Spinal cord (tissue), 9 donors: ENCODE measurements at regions not wholly inside any gene's neighbourhood (a gene's known extent, or its start where the extent isn't known, plus 50 kb on each side); places are given as distances from the start of the nearest gene placed in this dataset.
"Not testable (repeated sequence)": the region's sequence is repeated elsewhere in the genome, so short reads cannot be mapped to it uniquely, and the experiment has no call there.

Experiments used
- DNase-seq, 6 donors: peaks; one replicate each; pipeline versions ENCODE4 v3.0.0 to v3.0.0-alpha.2; 2013 to 2015; ENCODE audit warnings: low spot score in 6 of 6, low read depth in 4 of 6
- H3K27ac ChIP-seq: one replicate; pipeline ENCODE4 v1.5.1; 2013; ENCODE audit warnings: low read depth, low read length, control low read depth
- H3K27me3 ChIP-seq: one replicate; pipeline ENCODE4 v1.6.1; 2013; ENCODE audit warnings: low read length; ENCODE audit not compliant: control insufficient read depth, insufficient read depth
- H3K36me3 ChIP-seq: one replicate; pipeline ENCODE4 v1.6.1; 2013; ENCODE audit warnings: low read length; ENCODE audit not compliant: control insufficient read depth, insufficient read depth
- H3K4me1 ChIP-seq: one replicate; pipeline ENCODE4 v1.6.1; 2013; ENCODE audit warnings: low read length; ENCODE audit not compliant: control insufficient read depth, insufficient read depth
- H3K4me3 ChIP-seq: one replicate; pipeline ENCODE4 v1.5.1; 2013; ENCODE audit warnings: low read depth, low read length, control low read depth
- H3K9me3 ChIP-seq: one replicate; pipeline ENCODE4 v1.6.1; 2013; ENCODE audit warnings: low read length; ENCODE audit not compliant: control insufficient read depth, insufficient read depth
- WGBS: methylation state at CpG from one replicate; pipeline ENCODE4 v1.1.5; 2013; ENCODE audit warnings: missing lambda C conversion rate; ENCODE audit not compliant: insufficient coverage; 5-methylcytosine and 5-hydroxymethylcytosine counted together
- donor health status: healthy.

DNA sequence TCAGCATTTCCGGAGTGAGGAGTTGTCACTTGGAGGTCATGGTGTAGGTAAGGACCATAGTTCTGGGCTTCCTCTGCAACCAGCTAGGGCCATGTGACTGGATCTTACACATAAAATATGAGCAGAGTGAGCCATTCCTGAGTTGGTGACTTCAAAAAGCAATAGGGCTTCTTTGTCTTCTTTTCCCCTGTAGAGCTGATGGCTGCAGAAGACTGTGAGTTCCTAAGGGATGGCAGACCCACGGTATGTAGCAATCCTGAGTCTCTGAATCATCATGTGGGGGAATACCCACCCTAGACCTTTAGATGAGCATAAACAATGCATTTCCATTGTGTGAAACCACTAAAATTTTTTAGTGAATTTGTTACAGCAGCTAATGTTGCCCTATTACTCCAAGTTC, 151.1 kb upstream of the TBX3 start:
- Histone ChIP-seq H3K9me3 (peaks cover 3% of the 10 kb centered on the region), H3K27ac (no peak overlapping the region), H3K27me3 (no peaks in the 10 kb centered on the region), H3K36me3 (no peaks in the 10 kb centered on the region), H3K4me3 (no peak overlapping the region), H3K4me1 (no peaks in the 10 kb centered on the region)
- 100% methylated on average over 1 of the region's 2 CpGs for WGBS
- no peak for DNase-seq

DNA sequence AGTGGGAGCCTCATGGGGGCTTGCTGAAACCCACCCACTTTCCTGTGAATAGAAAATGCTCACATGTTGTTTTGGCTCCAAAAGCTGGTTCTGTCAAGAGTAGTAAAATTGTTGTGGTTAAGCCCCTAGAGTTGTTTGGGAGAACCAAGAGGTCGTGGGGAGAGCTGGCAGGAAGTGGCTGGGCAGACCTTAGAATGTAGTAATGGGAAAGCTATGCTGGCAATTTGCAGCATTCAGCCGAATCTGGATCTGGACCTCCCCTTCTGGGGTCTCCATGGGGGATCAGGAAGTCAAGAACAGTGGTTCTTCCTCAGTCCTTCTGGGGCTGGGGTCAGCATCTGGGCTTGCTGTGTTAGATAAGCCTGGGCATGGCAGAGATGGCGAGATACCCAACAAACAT, 150.6 kb upstream of the TBX3 start:
- Histone ChIP-seq H3K27ac (no peak overlapping the region), H3K27me3 (no peaks in the 10 kb centered on the region), H3K4me3 (no peak overlapping the region), H3K36me3 (no peaks in the 10 kb centered on the region), H3K4me1 (no peaks in the 10 kb centered on the region), H3K9me3 (peaks cover 3% of the 10 kb centered on the region)
- no peak for DNase-seq
- WGBS, result 54% methylated on average over 3 of the region's 3 CpGs

DNA sequence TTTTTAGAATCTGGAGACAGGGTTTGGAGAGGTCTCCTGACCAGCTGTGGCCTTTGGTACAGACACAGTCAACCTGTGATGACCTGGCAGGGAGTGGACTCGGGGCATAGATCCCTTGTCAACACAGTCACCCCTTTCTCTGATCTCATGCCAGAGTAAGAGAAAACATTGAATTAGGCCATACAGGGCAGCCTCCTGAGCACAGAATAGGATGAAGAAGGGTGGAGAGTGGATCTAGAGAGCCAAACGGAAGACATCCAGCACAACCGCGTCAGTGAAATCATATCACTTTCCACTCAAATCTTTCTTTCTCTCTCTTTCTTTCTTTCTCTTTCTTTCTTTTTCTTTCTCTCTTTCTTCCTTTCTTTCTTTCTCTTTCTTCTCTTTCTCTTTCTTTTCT, 145.9 kb upstream of the TBX3 start:
- H3K4me1 ChIP-seq, result no peaks in the 10 kb centered on the region
- no peak for DNase-seq
- H3K36me3 ChIP-seq, result no peaks in the 10 kb centered on the region
- no peaks in the 10 kb centered on the region for H3K9me3 ChIP-seq
- 93% methylated on average over 3 of the region's 4 CpGs for WGBS
- no peaks in the 10 kb centered on the region for H3K27me3 ChIP-seq
- no peak overlapping the region for H3K27ac ChIP-seq
- H3K4me3 ChIP-seq, result no peak overlapping the region

DNA sequence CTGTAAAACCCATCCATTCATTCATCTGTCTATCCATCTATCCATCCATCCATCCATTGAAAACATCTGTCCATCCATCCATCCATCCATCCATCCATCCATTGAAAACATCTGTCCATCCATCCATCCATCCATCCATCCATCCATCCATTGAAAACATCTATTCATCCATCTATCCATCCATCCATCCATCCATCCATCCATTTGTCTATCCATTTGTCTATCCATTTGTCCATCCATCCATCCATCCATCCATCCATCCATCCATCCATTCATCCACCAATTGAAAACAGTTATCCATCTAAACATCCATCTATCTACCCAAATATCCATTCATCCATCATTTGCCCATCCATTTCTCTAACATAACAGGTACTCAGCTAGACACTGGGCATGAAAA, 145.3 kb upstream of the TBX3 start:
- DNase-seq, H3K9me3 ChIP-seq, H3K27ac ChIP-seq, H3K36me3 ChIP-seq, H3K4me1 ChIP-seq, H3K27me3 ChIP-seq, H3K4me3 ChIP-seq: not testable (repeated sequence)

DNA sequence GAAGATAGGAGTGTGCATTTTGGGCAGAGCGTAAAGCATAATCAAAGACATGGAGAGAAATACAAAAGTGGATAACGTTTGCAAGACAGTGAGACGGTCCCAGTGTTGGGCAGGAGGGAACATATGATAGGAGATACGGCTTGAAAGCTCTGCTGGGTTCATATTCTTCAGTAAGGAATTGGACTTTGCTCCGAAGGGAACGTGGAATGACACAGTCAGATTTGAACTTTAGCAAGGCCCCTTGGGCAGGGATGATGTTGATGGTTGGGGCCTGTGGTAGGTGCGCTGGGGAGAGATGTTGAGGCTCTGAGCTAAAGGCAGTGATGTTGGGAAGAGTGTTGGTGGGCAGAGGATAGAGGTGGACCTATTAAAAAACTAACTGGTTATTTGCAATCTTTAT, 143.5 kb upstream of the TBX3 start:
- no peaks in the 10 kb centered on the region for H3K9me3 ChIP-seq
- no peak for DNase-seq
- H3K36me3 ChIP-seq, result no peaks in the 10 kb centered on the region
- H3K27me3 ChIP-seq, result peaks cover 6% of the 10 kb centered on the region
- no peak overlapping the region for H3K4me3 ChIP-seq
- H3K4me1 ChIP-seq, result no peaks in the 10 kb centered on the region
- 91% methylated on average over 6 of the region's 7 CpGs for WGBS
- no peak overlapping the region for H3K27ac ChIP-seq

DNA sequence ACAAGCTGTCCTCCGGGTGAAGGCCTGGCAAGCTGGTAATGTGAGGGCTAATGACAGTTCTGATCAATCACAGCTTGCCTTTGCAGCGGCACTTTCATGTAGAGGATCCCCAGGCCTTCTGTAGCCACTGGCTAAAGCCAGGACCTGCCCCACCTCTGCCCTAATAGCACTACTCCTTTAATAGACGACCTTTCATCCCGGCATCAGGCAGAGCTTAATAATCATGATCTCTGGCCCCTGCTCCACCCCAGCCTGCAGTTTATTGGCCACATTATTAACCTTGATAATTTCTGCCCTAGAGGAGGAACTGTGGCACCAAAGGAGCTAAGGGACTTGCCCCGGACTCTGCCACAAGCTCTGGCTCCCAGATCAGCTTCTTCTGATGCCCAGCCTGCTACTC, 142.3 kb upstream of the TBX3 start:
- H3K4me1 ChIP-seq, result no peaks in the 10 kb centered on the region
- H3K27me3 ChIP-seq, result peaks cover 6% of the 10 kb centered on the region
- H3K36me3 ChIP-seq, result no peaks in the 10 kb centered on the region
- WGBS, result 51% methylated on average over 4 of the region's 5 CpGs
- no peak overlapping the region for H3K4me3 ChIP-seq
- DNase-seq, result no peak
- H3K27ac ChIP-seq, result no peak overlapping the region
- no peaks in the 10 kb centered on the region for H3K9me3 ChIP-seq

DNA sequence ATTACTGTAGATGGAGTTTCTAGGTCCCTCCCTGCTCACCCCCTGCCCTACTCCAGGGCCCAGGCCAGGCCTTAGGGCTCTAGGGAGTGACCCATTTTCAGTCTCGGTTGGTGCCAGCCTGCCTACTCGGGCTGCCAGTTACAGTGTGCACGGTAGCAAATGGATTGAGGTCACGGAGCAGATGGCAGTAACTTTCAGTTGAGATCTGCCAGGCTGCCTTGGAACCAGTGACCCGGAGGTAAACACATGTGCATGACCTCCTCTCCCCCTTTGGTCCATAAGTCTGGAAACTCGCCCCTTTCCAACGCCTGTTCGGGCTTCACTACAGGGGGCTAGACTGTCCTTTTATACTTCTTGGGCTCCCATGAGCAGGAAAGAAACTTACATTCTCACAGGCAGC, 139.7 kb upstream of the TBX3 start:
- Histone ChIP-seq H3K27me3 (peaks cover 6% of the 10 kb centered on the region), H3K36me3 (no peaks in the 10 kb centered on the region), H3K4me1 (no peaks in the 10 kb centered on the region), H3K9me3 (no peaks in the 10 kb centered on the region), H3K4me3 (no peak overlapping the region), H3K27ac (no peak overlapping the region)
- no peak for DNase-seq
- 66% methylated on average over 8 of the region's 8 CpGs for WGBS

DNA sequence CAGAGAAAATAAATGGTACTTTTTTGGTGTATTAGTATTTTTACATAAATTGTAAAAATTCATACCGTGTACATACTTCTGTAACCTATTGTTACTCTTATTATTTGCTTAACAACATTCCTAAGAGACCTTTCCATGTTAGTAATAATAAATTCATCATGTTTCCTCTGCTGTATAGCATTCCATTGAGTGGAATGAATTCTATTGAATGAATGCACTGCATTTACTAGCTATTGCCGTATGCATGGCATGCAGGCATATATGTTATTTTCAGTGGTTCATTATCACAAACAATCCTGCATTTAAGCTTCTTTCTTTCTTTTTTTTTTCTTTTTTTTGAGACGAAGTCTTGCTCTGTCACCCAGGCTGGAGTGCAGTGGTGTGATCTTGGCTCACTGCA, 137.6 kb upstream of the TBX3 start:
- DNase-seq, result no peak
- peaks cover 10% of the 10 kb centered on the region for H3K27me3 ChIP-seq
- H3K9me3 ChIP-seq, result no peaks in the 10 kb centered on the region
- no peak overlapping the region for H3K4me3 ChIP-seq
- WGBS, result no CpG with 5 or more reads among the region's 3 CpGs
- H3K36me3 ChIP-seq, result no peaks in the 10 kb centered on the region
- peaks cover 10% of the 10 kb centered on the region for H3K4me1 ChIP-seq
- H3K27ac ChIP-seq, result no peak overlapping the region

DNA sequence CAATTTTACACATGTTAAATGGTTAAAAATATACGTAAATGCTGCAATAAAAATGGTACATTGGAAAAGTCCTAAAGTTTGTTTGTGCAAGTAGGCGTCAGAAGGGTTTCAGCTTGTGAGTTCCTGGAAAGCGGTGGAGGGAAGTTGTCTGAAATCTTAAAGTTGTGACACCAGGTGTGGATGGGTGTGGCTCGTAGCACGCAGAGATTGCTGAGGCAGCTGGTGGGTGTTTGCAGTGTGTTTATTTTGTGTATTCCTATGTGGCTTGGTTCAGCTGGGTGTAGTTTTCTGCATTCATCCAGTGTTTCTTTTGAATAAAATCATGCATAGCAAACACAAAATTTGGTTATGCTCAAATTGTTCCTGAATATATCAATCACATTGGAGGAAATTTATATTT, 136.8 kb upstream of the TBX3 start:
- Histone ChIP-seq H3K36me3 (no peaks in the 10 kb centered on the region), H3K4me3 (no peak overlapping the region), H3K4me1 (peaks cover 10% of the 10 kb centered on the region), H3K9me3 (no peaks in the 10 kb centered on the region), H3K27me3 (peaks cover 10% of the 10 kb centered on the region), H3K27ac (no peak overlapping the region)
- WGBS, result 89% methylated on average over 5 of the region's 5 CpGs
- DNase-seq, result no peak

DNA sequence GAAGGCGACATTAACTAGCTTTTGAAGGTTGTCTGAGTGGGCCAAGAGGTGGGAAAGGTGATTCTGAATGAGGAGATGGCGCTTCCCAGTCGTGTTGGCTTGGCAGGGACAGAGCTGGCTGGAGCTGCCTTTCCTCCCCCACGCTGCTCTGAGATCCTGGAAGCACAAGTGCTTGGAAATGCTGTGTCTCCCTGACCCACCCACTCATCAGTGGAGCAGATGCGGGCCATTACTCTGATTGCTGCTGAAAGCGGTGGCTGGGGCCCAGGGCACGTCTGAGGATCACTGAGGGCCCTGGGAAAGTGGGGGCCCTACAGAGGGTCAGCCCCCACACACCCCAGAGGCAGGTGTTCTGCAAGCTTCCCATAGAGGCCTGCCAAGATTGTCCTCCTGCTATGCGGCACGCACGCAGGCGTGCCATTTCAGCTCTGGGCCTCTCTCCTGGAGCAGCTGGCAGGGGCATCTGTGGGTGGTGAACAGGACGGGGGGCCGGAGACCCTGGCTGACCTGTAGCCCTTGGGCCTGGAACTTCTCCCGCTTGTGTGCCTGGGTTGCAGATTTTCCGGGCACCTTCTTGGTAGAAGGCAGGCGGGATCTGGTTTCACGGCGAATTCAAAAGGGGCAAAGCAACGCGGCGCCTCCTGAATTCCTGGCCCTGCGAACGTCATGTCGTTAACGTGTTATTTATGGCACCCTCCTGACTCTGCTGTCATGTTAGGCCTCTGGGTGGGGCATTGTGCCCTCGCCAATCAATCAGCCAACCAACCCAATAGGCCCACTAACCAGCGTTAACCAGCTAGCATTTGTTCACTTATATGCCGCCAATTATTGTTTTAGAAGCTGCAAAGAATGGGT, 133.8 kb upstream of the TBX3 start:
- no peaks in the 10 kb centered on the region for H3K9me3 ChIP-seq
- H3K4me1 ChIP-seq, result peaks cover 18% of the 10 kb centered on the region
- H3K4me3 ChIP-seq, result no peak overlapping the region
- H3K36me3 ChIP-seq, result no peaks in the 10 kb centered on the region
- H3K27ac ChIP-seq, result no peak overlapping the region
- 37% methylated on average over 22 of the region's 28 CpGs for WGBS
- H3K27me3 ChIP-seq, result peaks cover 3% of the 10 kb centered on the region
- peak in 2 of 6 donors; percentile 11 to 19 for DNase-seq
